Body of pancreas (tissue), 4 donors: ENCODE measurements at regions not wholly inside any gene's neighbourhood (a gene's known extent, or its start where the extent isn't known, plus 50 kb on each side); places are given as distances from the start of the nearest gene placed in this dataset.

Experiments
- ATAC-seq: fragments of 150-250 bp; one replicate; pipeline ENCODE4 v1.9.1; 2016
- DNase-seq, 4 donors: peaks; one replicate each; pipeline ENCODE4 v3.0.0-alpha.2; 2019
- H3K27ac ChIP-seq, 4 donors: fragments of 200-600 bp; sonication (generic); 1 replicate in 3 of 4; 2 replicates in 1 of 4; pipeline versions ENCODE4 v1.5.1 to v1.6.1; 2016 to 2019; ENCODE audit warnings: mild to moderate bottlenecking in 1 of 4, mixed read lengths in 1 of 4, moderate library complexity in 1 of 4
- H3K27me3 ChIP-seq, 2 donors: fragments of 200-600 bp; sonication (generic); one replicate each; pipeline ENCODE4 v1.6.0; 2016; ENCODE audit warnings: mild to moderate bottlenecking in 1 of 2
- H3K36me3 ChIP-seq, 2 donors: fragments of 200-600 bp; sonication (generic); replicated peaks in 1 of 2; 2 replicates each; pipeline ENCODE4 v1.5.1; 2016; ENCODE audit warnings: low read depth in 2 of 2; ENCODE audit not compliant: insufficient read depth in 1 of 2
- H3K4me1 ChIP-seq: fragments of 200-600 bp; sonication (generic); one replicate; pipeline ENCODE4 v1.6.0; 2016
- H3K4me3 ChIP-seq, 2 donors: fragments of 200-600 bp; sonication (generic); 1 replicate in 1 of 2; 2 replicates in 1 of 2; pipeline ENCODE4 v1.5.1; 2016 to 2019
- H3K9me3 ChIP-seq, 3 donors: fragments of 200-600 bp; sonication (generic); 1 replicate in 2 of 3; 2 replicates in 1 of 3; pipeline ENCODE4 v1.5.1; 2016
- POLR2A ChIP-seq, 3 donors: fragments of 450-650 bp; IDR thresholded peaks; one replicate each; pipeline ENCODE4 v1.6.1; 2016; ENCODE audit warnings: antibody characterized with exemption in 3 of 3, mild to moderate bottlenecking in 2 of 3
- WGBS, 2 donors: methylation state at CpG; one replicate each; pipeline ENCODE4 v1.1.5; 2017; 5-methylcytosine and 5-hydroxymethylcytosine counted together
- intact Hi-C: fragments of 100-400 bp; cut with DNase I; formaldehyde crosslinking; loops from one replicate; pipeline ENCODE4 v1.15.1; 2023
- TF ChIP-seq, protein P1 (sequence below), 7 experiments: fragments of 450-650 bp in 4 of 7; fragments of 200-600 bp in 3 of 7; sonication (generic) in 3 of 7; IDR thresholded peaks; one replicate each; pipeline ENCODE4 v1.5.1; 2016 to 2019; ENCODE audit warnings: antibody characterized with exemption in 7 of 7

DNA sequence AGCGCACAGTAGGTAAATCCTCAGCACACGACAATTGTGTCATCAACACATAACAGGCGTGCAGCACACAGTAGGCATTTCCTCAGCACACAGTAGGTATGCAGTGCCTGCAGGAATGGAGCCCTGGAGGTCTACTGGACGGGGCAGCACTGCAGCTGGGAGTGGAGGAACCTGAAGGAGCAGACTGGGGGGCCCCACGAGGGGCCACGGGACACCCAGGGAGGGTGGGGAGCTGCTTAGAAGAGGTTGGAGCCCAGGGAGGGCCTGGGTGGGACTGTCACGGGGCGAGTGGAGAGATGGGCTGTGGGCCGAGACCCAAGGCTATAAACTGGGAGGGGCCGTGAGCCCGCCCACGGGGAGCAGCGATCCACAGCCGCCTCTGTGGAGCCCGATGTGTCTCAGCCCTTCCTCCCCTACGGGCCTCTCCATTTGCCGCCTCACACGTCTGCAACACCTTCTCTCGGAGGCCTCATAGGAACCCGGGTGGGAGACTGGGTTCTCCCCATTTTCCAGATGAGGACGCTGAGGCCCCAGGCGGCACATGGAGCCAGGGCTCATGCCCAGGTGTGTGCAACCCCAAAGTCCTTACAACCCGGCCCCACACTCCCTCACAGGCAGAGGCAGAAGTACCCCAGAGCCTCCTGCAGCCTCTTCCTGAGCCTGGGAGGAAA is 101.5 kb downstream of the MICALL2 start:
- ATAC-seq (no peak), DNase-seq (no peak)
- TF ChIP-seq, protein P1, sequence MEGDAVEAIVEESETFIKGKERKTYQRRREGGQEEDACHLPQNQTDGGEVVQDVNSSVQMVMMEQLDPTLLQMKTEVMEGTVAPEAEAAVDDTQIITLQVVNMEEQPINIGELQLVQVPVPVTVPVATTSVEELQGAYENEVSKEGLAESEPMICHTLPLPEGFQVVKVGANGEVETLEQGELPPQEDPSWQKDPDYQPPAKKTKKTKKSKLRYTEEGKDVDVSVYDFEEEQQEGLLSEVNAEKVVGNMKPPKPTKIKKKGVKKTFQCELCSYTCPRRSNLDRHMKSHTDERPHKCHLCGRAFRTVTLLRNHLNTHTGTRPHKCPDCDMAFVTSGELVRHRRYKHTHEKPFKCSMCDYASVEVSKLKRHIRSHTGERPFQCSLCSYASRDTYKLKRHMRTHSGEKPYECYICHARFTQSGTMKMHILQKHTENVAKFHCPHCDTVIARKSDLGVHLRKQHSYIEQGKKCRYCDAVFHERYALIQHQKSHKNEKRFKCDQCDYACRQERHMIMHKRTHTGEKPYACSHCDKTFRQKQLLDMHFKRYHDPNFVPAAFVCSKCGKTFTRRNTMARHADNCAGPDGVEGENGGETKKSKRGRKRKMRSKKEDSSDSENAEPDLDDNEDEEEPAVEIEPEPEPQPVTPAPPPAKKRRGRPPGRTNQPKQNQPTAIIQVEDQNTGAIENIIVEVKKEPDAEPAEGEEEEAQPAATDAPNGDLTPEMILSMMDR (IDR thresholded peaks at IDR 0.05) = no peak
- TF ChIP-seq POLR2A (IDR thresholded peaks at IDR 0.05) = no peak
- H3K4me3 ChIP-seq = no peak overlapping the region
- H3K4me1 ChIP-seq = peaks cover 14% of the 10 kb centered on the region
- no peak overlapping the region for H3K27ac ChIP-seq
- intact Hi-C loops = no loop called here
- 61 to 62% methylated on average over 10 to 22 of the region's 23 CpGs for WGBS, 2 donors
- H3K9me3 ChIP-seq = no peaks in the 10 kb centered on the region
- H3K36me3 ChIP-seq = no peaks in the 10 kb centered on the region
- H3K27me3 ChIP-seq = peaks cover 0 to 3% of the 10 kb centered on the region in 2 donors

DNA sequence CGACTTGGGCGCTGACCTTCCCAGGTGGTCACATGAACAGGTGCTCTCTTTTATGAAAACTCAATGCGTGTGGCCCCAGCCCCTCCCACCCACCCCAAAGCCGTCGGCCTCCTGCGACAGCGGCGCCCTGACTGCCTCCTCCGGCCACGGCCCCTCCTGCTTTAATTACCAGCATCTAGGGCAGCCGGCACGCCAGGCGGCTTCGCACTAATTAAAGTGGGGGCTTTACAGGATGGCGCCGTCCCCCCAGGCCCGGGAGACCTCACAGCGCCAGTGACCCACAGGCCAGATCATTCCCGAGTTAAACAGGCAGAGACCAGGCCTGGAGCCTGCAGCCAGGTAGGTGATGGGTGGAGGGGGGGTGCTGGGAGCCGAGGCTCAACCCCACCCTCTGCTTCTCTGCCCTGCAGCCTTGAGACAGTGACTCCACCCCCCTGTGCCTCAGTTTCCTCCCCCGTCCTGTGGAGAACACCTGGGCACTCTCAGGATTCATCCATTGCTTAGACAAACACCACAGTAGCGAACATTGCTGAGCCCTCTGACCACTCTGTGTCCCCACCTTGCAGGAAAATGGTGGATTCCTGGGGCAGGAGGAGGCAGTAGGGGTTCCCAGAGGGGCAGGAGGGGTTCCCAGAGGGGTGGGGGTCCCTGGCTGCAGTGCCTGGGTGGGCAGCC is 100.8 kb downstream of the MICALL2 start:
- DNase-seq (no peak), ATAC-seq (no peak)
- Histone ChIP-seq H3K27ac (no peak overlapping the region), H3K4me3 (no peak overlapping the region), H3K36me3 (no peaks in the 10 kb centered on the region), H3K9me3 (no peaks in the 10 kb centered on the region), H3K4me1 (peaks cover 14% of the 10 kb centered on the region), H3K27me3 (peaks cover 0 to 3% of the 10 kb centered on the region in 2 donors)
- TF ChIP-seq POLR2A (IDR thresholded peaks at IDR 0.05) = no peak
- WGBS, 2 donors = 37 to 44% methylated on average over 8 to 21 of the region's 22 CpGs
- intact Hi-C loops = no loop called here

DNA sequence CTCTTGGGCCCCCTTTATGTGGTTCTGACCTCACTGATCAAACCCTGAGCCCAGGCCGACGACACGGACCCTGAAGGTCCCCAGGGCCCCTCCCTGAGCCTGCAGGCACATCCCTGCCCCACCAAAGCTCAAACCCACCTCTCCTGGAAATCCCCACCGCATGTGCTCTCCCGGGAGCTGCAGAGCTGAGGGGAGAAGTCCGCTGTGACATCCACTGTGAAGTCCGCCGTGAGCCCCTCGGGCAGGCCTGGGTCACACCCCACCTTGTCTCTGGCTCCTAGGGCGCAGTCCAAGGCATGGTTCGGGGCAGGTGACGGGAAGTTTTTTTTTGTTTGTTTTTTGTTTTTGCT is 100.2 kb downstream of the MICALL2 start:
- ATAC-seq (no peak), DNase-seq (no peak)
- H3K4me3 ChIP-seq = no peak overlapping the region
- no peaks in the 10 kb centered on the region for H3K9me3 ChIP-seq
- no peak overlapping the region for H3K27ac ChIP-seq
- TF ChIP-seq POLR2A (IDR thresholded peaks at IDR 0.05) = no peak
- TF ChIP-seq, protein P1 (IDR thresholded peaks at IDR 0.05) = no peak
- H3K36me3 ChIP-seq = no peaks in the 10 kb centered on the region
- intact Hi-C loops = no loop called here
- 57 to 66% methylated on average over 6 to 12 of the region's 12 CpGs for WGBS, 2 donors
- H3K27me3 ChIP-seq = peaks cover 0 to 3% of the 10 kb centered on the region in 2 donors
- H3K4me1 ChIP-seq = peaks cover 14% of the 10 kb centered on the region

DNA sequence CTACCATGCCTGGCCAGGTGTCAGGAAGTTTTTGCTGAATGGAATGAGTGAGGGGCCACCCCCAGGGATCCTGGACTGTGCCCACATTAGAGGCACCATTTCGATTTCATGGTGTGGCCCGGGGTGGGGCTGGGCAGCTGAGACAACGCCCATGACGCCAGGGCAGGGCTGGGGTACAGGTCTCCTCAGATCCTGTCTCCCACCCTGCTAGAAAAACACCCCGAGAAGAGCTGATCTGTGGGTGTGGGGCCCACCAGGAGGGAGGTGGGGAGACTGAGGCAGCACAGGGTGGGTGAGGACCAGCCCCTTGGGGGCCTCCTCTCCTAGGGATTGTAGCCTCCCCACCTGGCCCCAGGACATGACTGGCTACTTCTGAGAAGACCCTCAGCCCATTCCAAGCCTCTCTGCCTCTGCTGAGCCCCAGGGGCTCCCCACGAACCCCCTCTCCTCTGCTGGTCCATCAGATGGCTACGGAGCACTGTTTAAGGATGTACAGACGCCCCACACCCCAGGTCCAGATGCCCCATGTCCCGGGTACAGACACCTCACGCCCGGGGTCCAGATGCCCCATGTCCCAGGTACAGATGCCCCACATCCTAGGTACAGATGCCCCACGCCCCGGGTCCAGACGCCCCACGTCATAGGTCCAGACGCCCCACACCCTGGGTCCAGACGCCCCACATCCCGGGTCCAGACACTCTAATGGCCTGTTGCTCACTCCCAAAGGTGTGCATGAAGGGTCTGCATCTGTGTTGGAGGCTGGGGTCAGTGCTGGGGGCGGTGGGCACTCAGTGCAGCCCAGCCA is 99.4 kb downstream of the MICALL2 start:
- 89 to 90% methylated on average over 12 to 16 of the region's 19 CpGs for WGBS, 2 donors
- intact Hi-C loops = no loop called here
- no peak for DNase-seq
- Histone ChIP-seq H3K9me3 (no peaks in the 10 kb centered on the region), H3K4me3 (no peak overlapping the region), H3K36me3 (no peaks in the 10 kb centered on the region), H3K4me1 (peaks cover 10% of the 10 kb centered on the region), H3K27me3 (peaks cover 0 to 2% of the 10 kb centered on the region in 2 donors), H3K27ac (no peak overlapping the region)
- TF ChIP-seq, protein P1 (IDR thresholded peaks at IDR 0.05) = no peak
- TF ChIP-seq POLR2A (IDR thresholded peaks at IDR 0.05) = no peak
- no peak for ATAC-seq

DNA sequence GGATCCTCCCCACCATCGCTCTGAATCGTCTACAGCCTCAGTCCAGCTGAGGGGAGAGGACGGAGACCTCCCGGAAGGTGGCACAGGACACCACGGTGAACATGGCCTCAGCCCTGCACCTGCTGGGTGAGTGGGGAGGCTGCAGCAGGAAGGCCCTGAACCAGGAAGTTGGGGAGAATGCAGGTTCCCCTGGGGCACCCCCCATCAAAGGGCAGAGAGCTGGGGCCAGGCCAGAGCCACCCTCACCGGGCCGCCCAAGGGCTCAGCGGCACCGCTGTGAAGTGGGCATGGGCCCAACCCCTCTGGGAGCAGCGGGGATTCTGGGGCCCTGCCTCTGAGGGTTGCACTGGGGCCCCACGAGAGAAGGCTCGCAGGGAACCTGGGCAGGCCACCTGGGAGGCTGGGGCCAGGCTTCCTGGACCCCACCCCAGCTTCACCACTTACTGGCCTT is 98.7 kb downstream of the MICALL2 start:
- Histone ChIP-seq H3K9me3 (peaks cover 0 to 2% (median 0%) of the 10 kb centered on the region in 3 donors), H3K4me1 (peaks cover 3% of the 10 kb centered on the region), H3K27ac (no peak overlapping the region), H3K36me3 (no peaks in the 10 kb centered on the region), H3K4me3 (no peak overlapping the region), H3K27me3 (no peaks in the 10 kb centered on the region)
- no peak for DNase-seq
- whole genome bisulfite sequencing, 2 donors = 87 to 91% methylated on average over 3 to 12 of the region's 12 CpGs
- intact Hi-C loops = no loop called here
- no peak for ATAC-seq
- TF ChIP-seq, protein P1 (IDR thresholded peaks at IDR 0.05) = no peak
- no peak for TF ChIP-seq POLR2A (IDR thresholded peaks at IDR 0.05)
